CD1c-positive myeloid dendritic cell (primary cell): ENCODE measurements at regions not wholly inside any gene's neighbourhood (a gene's known extent, or its start where the extent isn't known, plus 50 kb on each side); places are given as distances from the start of the nearest gene placed in this dataset.

Experiments
- DNase-seq: peaks from one replicate; pipeline ENCODE4 v3.0.0-alpha.2; 2016; ENCODE audit errors: extremely low spot score

GRCh38 chr14:89493877-89494634 is 77.0 kb upstream of the FOXN3 start:
- no peak for DNase-seq

GRCh38 chr14:89493406-89493805 is 76.4 kb upstream of the FOXN3 start:
- DNase-seq: no peak

- no peak for DNase-seq
Measured at GRCh38 chr14:89491711-89492381, 74.8 kb upstream of the FOXN3 start.

GRCh38 chr14:89490466-89490865 is 73.4 kb upstream of the FOXN3 start:
- no peak for DNase-seq

- peak; percentile 38 for DNase-seq
Measured at GRCh38 chr14:89489761-89490437, 72.9 kb upstream of the FOXN3 start.

GRCh38 chr14:89486961-89487360 is 69.9 kb upstream of the FOXN3 start:
- DNase-seq: peak; percentile 43

- peak; percentile 78 for DNase-seq
Measured at GRCh38 chr14:89486505-89486904, 69.5 kb upstream of the FOXN3 start.

- DNase-seq: peak; percentile 71
Measured at GRCh38 chr14:89485264-89485663, 68.2 kb upstream of the FOXN3 start.

- DNase-seq: peak; percentile 80
Measured at GRCh38 chr14:89484051-89484844, 67.2 kb upstream of the FOXN3 start.

GRCh38 chr14:89481196-89481595 is 64.2 kb upstream of the FOXN3 start:
- no peak for DNase-seq

- no peak for DNase-seq
Measured at GRCh38 chr14:89480278-89480677, 63.2 kb upstream of the FOXN3 start.

- DNase-seq: peak; percentile 92
Measured at GRCh38 chr14:89479802-89480201, 62.8 kb upstream of the FOXN3 start.

GRCh38 chr14:89477391-89477790 is 60.4 kb upstream of the FOXN3 start:
- no peak for DNase-seq

GRCh38 chr14:89476354-89476896 is 59.4 kb upstream of the FOXN3 start:
- DNase-seq: no peak

- DNase-seq: no peak
Measured at GRCh38 chr14:89474464-89474863, 57.4 kb upstream of the FOXN3 start.

- no peak for DNase-seq
Measured at GRCh38 chr14:89473989-89474388, 57.0 kb upstream of the FOXN3 start.

- no peak for DNase-seq
Measured at GRCh38 chr14:89473569-89473968, 56.5 kb upstream of the FOXN3 start.

GRCh38 chr14:89470401-89470800 is 53.4 kb upstream of the FOXN3 start:
- DNase-seq: no peak

GRCh38 chr14:89469210-89470198 is 52.5 kb upstream of the FOXN3 start:
- no peak for DNase-seq

GRCh38 chr14:89468566-89468965 is 51.5 kb upstream of the FOXN3 start:
- no peak for DNase-seq
